Mucosa of stomach (tissue), 1 donor: ENCODE measurements at regions not wholly inside any gene's neighbourhood (a gene's known extent, or its start where the extent isn't known, plus 50 kb on each side); places are given as distances from the start of the nearest gene placed in this dataset.

Experiments
- H3K27me3 ChIP-seq: one replicate; pipeline ENCODE4 v1.7.0; 2013; ENCODE audit warnings: mild to moderate bottlenecking, low read length; ENCODE audit not compliant: control insufficient read depth, insufficient read depth
- H3K36me3 ChIP-seq: one replicate; pipeline ENCODE4 v1.7.0; 2013; ENCODE audit warnings: low read length; ENCODE audit not compliant: control insufficient read depth, insufficient read depth
- H3K4me1 ChIP-seq: one replicate; pipeline ENCODE4 v1.7.0; 2013; ENCODE audit warnings: mild to moderate bottlenecking, low read length; ENCODE audit not compliant: control insufficient read depth, insufficient read depth
- H3K4me3 ChIP-seq: one replicate; pipeline ENCODE4 v1.7.0; 2013; ENCODE audit warnings: low read length
- H3K9ac ChIP-seq: one replicate; pipeline ENCODE4 v1.7.0; 2013; ENCODE audit warnings: mild to moderate bottlenecking, low read length, moderate library complexity
- H3K9me3 ChIP-seq: one replicate; pipeline ENCODE4 v1.7.0; 2013; ENCODE audit warnings: mild to moderate bottlenecking, low read length, moderate library complexity; ENCODE audit not compliant: control insufficient read depth
- donor health status: Pancreatic carcinoma.

- no peak overlapping the region for H3K4me3 ChIP-seq
- peaks cover 32% of the 10 kb centered on the region for H3K4me1 ChIP-seq
- no peaks in the 10 kb centered on the region for H3K27me3 ChIP-seq
- H3K9me3 ChIP-seq: no peaks in the 10 kb centered on the region
- H3K9ac ChIP-seq: no peak overlapping the region
- H3K36me3 ChIP-seq: no peaks in the 10 kb centered on the region
Observed at GRCh38 chr6:89028774-89029173, 51.8 kb upstream of the PNRC1 start.

- H3K4me1 ChIP-seq: peaks cover 42% of the 10 kb centered on the region
- H3K9me3 ChIP-seq: no peaks in the 10 kb centered on the region
- H3K36me3 ChIP-seq: no peaks in the 10 kb centered on the region
- H3K4me3 ChIP-seq: no peak overlapping the region
- no peaks in the 10 kb centered on the region for H3K27me3 ChIP-seq
- no peak overlapping the region for H3K9ac ChIP-seq
Observed at GRCh38 chr6:89027756-89028155, 52.8 kb upstream of the PNRC1 start.

- Histone ChIP-seq H3K27me3 (no peaks in the 10 kb centered on the region), H3K4me3 (no peak overlapping the region), H3K4me1 (peaks cover 54% of the 10 kb centered on the region), H3K36me3 (no peaks in the 10 kb centered on the region), H3K9me3 (no peaks in the 10 kb centered on the region), H3K9ac (no peak overlapping the region)
Observed at GRCh38 chr6:89026151-89026550, 54.4 kb upstream of the PNRC1 start.

GRCh38 chr6:89025633-89026032 lies 54.9 kb upstream of the PNRC1 start:
- Histone ChIP-seq H3K4me1 (peaks cover 54% of the 10 kb centered on the region), H3K4me3 (no peak overlapping the region), H3K36me3 (no peaks in the 10 kb centered on the region), H3K27me3 (no peaks in the 10 kb centered on the region), H3K9ac (no peak overlapping the region), H3K9me3 (no peaks in the 10 kb centered on the region)

- no peak overlapping the region for H3K4me3 ChIP-seq
- H3K4me1 ChIP-seq: peaks cover 54% of the 10 kb centered on the region
- no peaks in the 10 kb centered on the region for H3K36me3 ChIP-seq
- H3K27me3 ChIP-seq: no peaks in the 10 kb centered on the region
- H3K9me3 ChIP-seq: no peaks in the 10 kb centered on the region
- no peak overlapping the region for H3K9ac ChIP-seq
Observed at GRCh38 chr6:89024456-89024855, 56.1 kb upstream of the PNRC1 start.

DNA sequence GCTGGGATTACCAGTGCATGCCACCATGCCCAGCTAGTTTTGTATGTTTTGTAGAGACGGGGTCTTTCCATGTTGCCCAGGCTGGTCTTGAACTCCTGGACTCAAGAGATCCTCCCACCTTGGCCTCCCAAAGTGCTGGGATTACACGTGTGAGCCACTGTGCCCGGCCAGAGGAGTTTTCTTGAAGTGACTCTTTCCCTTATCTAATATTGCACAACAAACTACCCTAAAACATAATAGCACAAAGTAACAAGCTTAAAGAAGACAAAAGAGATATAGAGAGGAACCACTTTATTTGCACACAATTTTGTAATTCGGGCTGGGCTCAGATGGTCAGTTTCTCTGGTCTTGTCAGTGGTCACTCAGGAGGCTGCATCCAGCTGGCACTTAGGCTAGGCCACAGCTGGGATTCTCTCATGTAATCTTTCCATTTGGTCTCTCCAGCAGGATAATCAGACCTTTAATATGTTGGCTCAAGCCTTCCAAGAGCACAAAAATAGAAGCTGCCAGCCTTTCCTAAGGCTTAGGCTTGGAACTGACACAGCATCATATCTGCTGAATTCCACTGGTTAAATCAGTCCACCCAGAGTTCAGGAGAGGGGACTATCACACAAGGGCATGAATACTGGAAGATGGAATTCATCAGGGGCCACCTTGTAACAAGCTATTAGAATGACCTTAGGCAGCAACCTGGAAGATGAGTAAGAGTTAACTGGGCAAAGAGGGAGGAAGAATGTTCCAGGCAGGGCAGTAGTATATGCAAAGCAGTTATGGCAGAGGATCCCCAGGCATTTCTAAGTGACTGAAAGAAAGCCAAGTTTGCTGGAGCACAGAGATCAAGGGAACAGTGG lies 56.7 kb upstream of the PNRC1 start:
- H3K27me3 ChIP-seq: no peaks in the 10 kb centered on the region
- no peaks in the 10 kb centered on the region for H3K36me3 ChIP-seq
- H3K9ac ChIP-seq: no peak overlapping the region
- no peaks in the 10 kb centered on the region for H3K9me3 ChIP-seq
- H3K4me1 ChIP-seq: peaks cover 54% of the 10 kb centered on the region
- H3K4me3 ChIP-seq: no peak overlapping the region

GRCh38 chr6:89022798-89023197 lies 57.8 kb upstream of the PNRC1 start:
- Histone ChIP-seq H3K4me1 (peaks cover 45% of the 10 kb centered on the region), H3K36me3 (no peaks in the 10 kb centered on the region), H3K9me3 (no peaks in the 10 kb centered on the region), H3K4me3 (no peak overlapping the region), H3K27me3 (no peaks in the 10 kb centered on the region), H3K9ac (no peak overlapping the region)

GRCh38 chr6:89021629-89022028 lies 58.2 kb upstream of the RNGTT start:
- no peaks in the 10 kb centered on the region for H3K36me3 ChIP-seq
- H3K9ac ChIP-seq: no peak overlapping the region
- H3K4me1 ChIP-seq: peaks cover 40% of the 10 kb centered on the region
- H3K27me3 ChIP-seq: no peaks in the 10 kb centered on the region
- H3K9me3 ChIP-seq: no peaks in the 10 kb centered on the region
- no peak overlapping the region for H3K4me3 ChIP-seq

DNA sequence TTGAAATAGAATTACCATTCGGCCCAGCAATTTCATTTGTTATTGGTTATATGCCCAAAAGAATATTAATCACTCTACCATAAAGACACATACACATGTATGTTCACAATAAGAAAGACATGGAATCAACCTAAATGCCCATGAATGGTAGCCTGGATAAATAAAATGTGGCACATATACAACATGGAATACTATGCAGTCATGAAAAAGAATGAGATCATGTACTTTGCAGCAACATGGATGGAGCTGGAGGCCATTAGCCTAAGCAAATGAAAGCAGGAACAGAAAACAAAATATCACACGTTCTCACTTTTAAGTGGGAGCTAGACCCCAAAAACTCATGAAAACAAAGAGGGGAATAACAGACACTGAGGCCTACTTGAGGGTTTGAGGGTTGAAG lies 52.6 kb upstream of the RNGTT start:
- Histone ChIP-seq H3K27me3 (no peaks in the 10 kb centered on the region), H3K36me3 (no peaks in the 10 kb centered on the region), H3K9ac (no peak overlapping the region), H3K4me3 (no peak overlapping the region), H3K9me3 (no peaks in the 10 kb centered on the region), H3K4me1 (no peaks in the 10 kb centered on the region)

DNA sequence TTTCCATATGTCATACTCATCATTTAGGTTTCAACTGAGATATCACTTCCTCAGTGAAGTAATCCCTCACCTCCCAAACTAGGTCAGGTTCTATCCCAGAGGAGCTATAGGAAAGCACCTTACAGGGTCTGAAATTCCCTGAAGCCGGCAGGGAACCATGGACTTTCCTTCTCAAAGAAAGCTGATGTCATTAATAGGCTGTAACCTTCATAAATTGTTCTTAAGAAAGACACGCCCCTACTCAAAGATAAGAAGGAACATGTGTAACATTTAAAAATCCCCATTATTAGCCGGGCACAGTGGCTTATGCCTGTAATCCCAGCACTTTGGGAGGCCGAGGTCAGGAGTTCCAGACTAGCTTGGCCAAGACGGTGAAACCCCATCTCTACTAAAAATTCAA lies 50.0 kb upstream of the RNGTT start:
- no peak overlapping the region for H3K9ac ChIP-seq
- H3K4me1 ChIP-seq: no peaks in the 10 kb centered on the region

More for the DNA sequence above, 50.0 kb upstream of the RNGTT start:
- no peak overlapping the region for H3K4me3 ChIP-seq
- no peaks in the 10 kb centered on the region for H3K36me3 ChIP-seq
- no peaks in the 10 kb centered on the region for H3K27me3 ChIP-seq
- H3K9me3 ChIP-seq: no peaks in the 10 kb centered on the region
